H1 (cell line): ENCODE measurements at regions not wholly inside any gene's neighbourhood (a gene's known extent, or its start where the extent isn't known, plus 50 kb on each side); places are given as distances from the start of the nearest gene placed in this dataset.

Source experiments
- BACH1 ChIP-seq: IDR thresholded peaks from 2 replicates; pipeline ENCODE4 v1.6.1; 2012; ENCODE audit warnings: low read length, improper control_type of control experiment
- GABPA ChIP-seq: IDR thresholded peaks from 2 replicates; pipeline ENCODE4 v1.6.1; 2011; ENCODE audit warnings: mild to moderate bottlenecking, low read length, moderate library complexity, borderline replicate concordance; ENCODE audit not compliant: insufficient read depth
- RNF2 ChIP-seq: fragments of 200-900, 300-1000 bp; sonication (generic); IDR thresholded peaks from 2 replicates; pipeline ENCODE4 v1.7.1; 2016; ENCODE audit warnings: borderline replicate concordance, low read depth, mild to moderate bottlenecking, antibody characterized with exemption, low read length; ENCODE audit not compliant: poor library complexity, severe bottlenecking; ENCODE audit errors: missing control alignments
- SIN3A ChIP-seq, 2 experiments: IDR thresholded peaks in 1 of 2; conservative IDR thresholded peaks in 1 of 2; 2 replicates each; pipeline ENCODE4 v1.6.1; 2011 to 2012; ENCODE audit warnings: low read length in 2 of 2, improper control_type of control experiment in 1 of 2, low read depth in 1 of 2, mild to moderate bottlenecking in 1 of 2

GRCh38 chr4:129172181-129172580 is 76.2 kb downstream of the C4orf33 start (continued):
- TF ChIP-seq GABPA (no peak), RNF2 (no peak), SIN3A (conservative IDR thresholded peaks at IDR 0.05 in 1 of 2, IDR thresholded peaks at IDR 0.05 in 1 of 2; ENCODE audit: low read depth in 1 of 2, low read length in 2 of 2) (no peak), BACH1 (no peak)
